Stimulated activated CD8-positive, alpha-beta memory T cell treated with anti-CD3 and anti-CD28 coated beads, Interleukin-15, amount 100 ng/mL, for 1 hour (primary cell): ENCODE measurements at regions not wholly inside any gene's neighbourhood (a gene's known extent, or its start where the extent isn't known, plus 50 kb on each side); places are given as distances from the start of the nearest gene placed in this dataset.

ENCODE experiments used
- DNase-seq: peaks from one replicate; pipeline ENCODE4 v3.0.0-alpha.2; 2020; ENCODE audit warnings: low read depth

DNA sequence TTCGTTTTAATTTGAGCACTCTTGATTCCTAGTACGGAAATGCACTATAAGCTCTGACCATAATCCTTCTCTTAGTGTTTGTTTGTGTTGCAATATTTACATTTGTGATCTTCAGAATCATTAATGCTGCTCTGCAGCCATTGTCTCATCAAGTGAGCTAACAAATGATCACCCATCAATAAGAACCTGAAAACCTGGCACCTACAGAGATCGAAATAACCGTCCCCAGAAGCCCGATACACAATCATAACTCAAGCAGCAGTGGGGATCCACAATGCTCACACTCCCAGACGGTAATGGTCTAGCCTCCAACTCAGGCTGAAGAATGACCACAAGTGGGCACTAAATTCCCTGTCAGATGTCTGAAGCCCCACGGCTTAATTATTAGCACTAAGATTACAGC, 156.0 kb upstream of the NFE2L3 start:
- DNase-seq, result no peak

DNA sequence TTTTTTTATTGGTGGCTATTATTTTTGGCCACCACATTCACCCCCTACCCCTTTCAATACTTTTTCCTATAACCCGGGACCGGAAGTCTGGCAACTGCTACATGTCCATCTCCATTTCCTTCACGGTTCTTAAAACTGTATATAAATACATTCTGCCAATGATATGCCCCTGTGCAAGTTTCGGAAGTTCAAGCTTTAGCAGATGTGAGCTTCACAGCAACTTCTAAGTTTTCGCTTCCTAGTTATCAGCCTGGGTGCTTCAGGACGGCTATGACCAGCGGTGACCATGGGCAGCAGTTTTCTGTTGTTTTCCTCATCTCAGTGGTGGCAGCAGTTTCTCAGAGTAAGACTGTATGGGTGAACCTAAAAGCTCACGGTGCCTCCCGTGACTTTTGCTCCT, 153.5 kb upstream of the NFE2L3 start:
- DNase-seq, result no peak

DNA sequence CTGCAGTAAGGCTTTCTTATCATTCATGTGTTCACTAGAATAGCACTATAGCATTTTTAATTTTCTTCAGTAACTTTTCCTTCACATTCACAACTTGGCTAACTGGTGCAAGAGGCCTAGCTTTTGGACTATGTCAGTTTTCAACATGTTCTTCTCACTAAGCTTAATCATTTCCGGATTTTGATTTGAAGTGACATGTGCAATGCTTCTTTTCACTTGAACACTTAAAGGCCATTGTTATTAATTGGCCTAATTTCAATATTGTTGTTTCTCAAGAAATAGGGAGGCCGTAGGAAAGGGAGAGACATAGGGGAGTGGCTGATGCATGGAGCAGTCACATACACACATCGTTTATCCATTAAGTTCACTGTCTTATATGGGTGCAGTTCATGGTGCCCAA, 151.2 kb upstream of the NFE2L3 start:
- DNase-seq, result no peak

DNA sequence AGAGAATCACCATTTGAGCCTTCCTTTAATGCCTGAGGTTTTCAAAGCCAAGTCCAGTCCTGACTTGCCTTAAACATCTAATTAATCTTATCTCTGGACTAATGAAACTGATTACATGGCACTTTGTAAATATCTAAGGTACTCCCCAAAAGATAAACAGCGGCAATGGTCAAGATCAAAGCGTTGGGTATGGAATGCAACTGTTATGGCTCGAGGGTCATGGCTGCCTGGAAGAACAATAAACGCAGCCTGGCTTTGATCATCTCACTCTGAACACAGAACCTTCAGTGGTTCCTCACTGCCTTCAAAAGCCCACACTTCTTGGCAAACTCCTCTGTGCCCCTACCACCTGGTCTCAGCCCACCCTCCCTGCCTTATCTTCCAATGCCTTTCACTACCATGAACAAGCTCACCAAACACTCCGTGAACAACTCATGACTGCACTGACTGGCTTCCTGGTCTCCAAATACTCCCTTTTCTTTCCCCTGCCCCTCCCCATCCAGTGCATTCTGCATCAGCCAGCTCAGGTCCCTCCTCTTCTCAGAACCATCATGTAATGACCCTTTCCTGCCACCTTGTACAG, 150.2 kb upstream of the NFE2L3 start:
- DNase-seq, result no peak

DNA sequence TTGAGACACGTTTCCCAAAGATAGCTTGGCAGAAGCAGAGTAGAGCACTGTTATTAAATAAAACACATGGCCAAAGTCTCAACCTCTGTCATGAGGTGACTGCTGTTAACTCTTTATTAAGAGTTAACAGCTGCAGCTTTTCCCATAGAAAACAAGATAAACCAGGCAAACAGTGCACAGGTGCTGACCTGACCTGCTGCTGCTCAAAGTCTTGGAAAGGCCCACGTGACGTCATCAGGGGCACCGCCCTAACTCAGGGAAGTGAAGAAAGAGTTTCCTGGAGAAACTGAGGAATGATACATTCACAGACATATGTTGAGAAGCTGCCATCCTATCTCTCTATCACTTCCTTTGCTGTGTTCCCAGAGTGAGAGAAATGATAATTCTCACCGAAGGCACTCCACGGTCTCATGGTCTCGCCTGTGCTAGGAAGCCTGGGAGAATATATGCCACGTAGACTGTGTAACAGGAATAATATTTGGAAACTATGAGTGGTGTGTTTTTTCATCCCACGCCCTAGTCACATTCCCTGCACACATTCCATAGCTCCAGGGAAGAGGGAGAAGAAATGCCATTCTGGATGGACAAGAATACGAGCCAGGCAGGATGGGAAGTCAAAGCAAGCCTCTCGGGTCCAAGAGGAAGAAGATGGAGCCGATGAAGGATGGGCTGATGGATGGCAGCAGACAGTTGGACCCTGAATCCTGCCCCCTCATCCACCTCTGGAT, 146.2 kb upstream of the NFE2L3 start:
- DNase-seq, result no peak

DNA sequence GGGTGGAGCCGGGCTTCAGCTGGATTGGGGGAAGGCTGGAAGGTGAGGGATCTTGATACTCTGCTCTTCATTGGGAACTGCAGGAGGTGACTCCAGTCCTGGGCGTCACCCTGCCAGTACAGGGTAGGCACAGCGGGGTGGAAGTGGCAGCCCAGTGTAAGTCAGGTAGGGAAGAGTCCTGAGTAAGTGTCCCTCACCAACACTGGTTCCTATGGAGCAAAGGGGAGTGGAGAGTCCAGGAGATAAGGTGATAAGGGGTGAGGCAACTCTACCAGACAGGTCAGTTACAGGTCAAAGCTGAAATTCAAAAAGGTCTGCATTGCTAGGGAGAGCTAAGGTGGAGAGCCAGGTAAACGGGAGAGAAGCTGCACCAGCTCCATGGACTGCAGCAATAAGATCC, 145.6 kb upstream of the NFE2L3 start:
- no peak for DNase-seq

DNA sequence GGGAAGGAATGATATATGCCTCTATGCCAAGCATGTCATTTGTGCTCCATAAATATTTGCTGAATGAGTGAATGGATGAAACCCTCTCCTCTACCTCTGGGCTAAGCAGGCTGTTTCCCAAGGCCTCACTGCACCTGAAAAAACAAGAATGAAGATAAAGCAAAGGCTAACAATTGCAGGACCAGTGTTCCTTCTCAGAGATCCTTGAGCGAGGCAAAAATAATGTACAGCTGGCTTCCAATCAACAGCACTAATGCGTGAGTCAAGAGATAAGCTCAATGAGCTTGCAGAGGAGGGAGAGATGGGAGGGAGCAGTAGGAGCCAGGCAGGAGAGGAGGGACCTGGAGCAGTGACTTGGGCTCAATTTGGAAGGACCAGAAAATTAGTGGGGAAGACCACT, 144.5 kb upstream of the NFE2L3 start:
- no peak for DNase-seq

DNA sequence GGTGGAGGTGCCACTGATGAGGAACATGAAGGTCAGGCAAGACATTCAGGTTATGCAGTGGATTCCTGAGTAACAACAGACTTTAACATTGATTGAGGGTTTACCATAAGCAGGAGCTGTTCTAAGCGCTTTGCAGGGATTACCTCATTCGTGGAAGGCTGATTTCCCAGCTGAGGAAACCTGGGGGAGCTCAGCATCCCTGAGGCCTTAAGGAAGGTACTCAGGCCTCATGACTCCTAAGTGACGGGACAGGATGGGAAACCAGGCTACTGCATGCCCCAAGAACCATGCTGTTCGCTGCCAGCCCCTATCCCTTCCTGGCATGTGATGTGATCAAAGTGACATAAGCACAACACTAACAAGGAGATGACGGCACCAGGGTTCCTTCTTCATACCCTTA, 143.6 kb upstream of the NFE2L3 start:
- DNase-seq, result no peak

DNA sequence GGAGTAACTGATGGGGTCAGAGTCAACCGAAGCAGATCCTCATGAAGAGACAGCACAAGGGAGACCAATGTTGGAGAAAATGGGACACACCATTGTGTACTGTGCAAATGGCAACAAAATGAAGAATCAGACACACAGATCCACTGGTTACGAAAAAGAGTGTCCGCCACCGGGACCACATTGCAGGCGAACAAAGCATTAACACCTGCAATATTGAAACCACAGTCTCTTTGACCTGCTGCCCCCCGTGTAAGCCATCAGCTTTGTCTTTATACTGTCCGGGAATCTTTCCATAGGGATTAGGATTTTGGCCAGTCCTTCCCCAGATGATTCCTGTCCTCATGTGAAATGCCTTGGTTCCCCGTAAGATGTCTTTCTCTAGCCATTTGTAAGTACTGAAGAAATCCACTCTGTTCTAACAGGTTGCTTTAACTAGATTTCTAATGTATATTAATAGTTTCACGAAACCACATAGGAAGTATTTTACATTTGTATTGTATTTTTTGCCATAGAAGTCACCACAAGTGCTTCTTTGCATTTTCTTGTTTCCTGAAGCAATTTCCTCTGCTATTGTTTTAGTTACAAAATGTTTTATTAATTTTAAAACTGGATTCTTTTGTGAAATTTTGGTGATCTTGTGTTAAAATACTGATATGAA, 140.8 kb upstream of the NFE2L3 start:
- no peak for DNase-seq

DNA sequence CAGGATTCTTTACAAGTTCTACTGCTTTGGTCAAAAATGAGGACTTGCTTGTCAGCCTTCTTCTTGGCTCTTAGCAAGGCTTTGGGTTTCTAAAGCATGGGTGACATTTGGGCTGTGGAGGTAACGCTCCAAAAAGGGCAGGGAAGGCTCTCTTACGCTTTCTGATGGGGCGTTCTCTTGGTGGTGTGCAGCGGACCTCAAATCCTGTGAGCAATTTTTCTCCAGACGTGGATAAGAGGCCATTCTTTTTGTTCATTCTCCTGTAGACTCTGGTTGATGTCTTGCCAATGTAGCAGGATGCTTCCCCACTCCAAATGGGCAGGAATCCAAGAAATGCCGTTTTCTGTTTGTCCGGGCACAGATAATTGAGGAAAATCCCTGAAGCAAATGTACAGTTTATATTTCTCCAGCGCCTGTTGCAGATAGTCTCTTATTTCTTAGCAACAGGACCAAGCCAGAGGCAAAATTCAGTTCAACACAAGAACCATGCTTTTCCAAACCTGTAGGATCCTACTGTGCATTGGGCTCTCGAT, 138.4 kb upstream of the NFE2L3 start:
- DNase-seq, result no peak

DNA sequence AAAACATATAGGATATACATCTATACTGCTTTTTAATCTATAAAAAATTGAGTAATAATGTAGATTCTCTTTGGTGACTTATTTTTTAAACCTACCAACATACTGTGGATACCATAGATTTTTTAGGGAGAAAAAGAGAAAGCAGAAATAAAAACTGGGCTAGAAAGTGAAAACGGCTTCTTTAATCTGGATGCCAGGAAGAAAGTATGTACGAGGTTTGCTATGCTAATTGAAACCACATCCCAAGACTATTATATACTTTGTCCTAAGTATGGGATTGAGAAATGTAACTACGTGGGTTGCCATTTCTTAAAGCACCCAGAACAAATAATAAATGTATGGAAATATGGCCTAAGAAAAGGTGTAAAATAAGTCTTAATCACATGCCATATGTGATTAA, 129.0 kb upstream of the NFE2L3 start:
- DNase-seq, result no peak

DNA sequence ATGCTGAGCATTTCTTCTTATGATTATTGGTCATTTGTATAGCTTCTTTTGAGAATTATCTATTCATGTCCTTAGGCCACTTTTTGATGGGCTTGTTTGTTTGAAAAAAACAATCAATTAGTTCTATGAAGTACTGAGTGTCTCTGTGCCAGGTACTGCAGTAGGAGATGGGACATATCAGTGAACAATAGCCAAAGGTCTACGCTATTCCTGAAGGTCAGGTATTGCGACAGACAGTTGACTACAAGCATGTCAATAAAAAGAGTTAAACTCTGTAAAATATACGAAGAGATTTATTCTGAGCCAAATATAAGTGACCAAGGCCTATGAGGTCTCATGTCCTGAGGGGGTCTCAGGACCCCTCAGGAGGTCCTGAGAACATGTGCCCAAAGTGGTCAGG, 122.1 kb upstream of the NFE2L3 start:
- no peak for DNase-seq

DNA sequence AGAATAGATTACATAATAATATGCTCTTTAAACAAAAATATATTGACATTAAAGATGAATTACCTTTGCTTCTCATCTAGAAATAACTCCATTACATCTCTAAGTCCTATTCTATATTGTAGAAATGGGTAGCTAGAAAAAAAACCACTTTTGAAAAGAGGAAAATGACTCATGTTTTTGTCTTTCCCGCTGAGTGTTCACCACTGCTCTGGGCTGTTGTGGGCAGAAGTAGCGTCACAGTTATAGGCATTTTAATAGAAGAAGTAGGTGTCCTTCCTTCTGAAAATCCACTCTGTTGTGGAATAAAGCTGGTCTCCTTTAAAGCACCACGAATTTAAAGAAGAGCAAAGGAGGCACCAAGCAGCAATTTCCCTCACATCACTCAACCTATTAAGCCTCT, 117.6 kb upstream of the NFE2L3 start:
- no peak for DNase-seq

DNA sequence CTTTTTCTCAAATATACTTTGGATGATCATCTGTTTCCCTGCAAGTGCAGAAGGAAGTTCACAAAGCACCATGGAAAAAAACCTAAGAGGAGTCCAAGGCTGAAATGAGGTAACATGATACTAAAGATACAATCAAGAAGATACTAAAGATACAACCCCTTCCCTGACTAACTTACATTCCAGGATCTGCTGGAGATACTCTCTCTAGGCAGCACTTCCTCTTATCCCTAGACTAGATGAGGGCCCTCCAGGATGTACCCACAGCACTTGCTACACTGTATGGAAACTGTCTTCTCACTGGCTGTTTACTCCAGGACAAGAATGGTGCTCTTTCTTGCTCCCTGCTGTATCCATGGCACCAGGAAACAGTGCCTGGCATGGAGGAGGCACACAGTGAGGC, 116.4 kb upstream of the NFE2L3 start:
- no peak for DNase-seq

DNA sequence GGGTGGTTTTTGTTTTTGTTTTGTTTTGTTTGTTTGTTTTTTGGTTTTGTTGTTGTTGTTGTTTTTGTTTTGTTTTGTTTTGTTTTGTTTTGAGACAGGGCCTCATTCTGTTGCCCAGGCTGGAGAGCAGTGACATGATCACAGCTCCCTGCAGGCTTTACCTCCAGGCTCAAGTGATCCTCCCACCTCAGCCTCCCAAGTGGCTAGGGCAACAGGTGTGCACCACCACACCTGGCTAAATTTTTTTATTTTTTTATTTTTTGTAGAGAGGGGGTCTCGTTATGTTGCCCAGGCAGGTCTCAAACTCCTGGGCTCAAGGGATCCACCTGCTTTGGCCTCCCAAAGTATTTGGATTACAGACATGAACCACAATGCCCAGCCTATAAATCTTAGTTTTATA, 115.9 kb upstream of the NFE2L3 start:
- no peak for DNase-seq

DNA sequence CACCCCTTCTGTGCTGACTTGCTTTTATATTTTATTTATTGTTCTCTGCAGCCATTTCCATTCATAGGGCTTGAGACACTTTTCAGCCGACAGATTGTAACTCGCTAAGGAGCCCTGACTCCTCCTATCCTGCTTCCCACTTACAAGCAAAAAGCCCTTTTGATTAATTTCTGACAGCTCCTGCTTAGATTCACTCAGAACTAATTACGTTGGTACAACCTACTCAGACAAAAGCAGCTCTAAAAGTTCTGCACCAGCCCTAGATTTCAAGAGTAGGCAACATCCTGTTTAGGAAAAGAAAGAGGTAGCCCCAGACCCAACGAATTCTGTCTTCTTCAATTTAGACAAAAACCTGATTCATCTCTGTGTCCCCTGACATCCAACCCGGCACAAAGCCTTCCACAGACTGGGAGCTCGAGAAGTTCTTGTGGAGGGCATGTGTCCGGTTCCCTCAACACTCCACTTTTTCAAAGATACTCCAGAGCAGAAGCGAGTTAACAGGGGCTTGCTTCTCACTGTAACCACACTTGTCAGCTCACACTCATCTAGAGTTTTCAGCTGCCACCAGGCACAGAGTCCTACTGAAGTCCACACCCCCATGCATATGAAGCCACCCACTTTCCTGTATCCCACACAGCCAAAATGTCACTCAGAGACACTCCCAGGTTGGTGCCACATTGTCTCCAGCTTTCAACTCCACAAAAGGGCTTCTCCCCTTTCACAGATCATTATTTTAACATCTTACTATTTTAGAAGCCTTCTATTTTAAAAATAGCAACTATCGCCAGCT, 113.6 kb upstream of the NFE2L3 start:
- no peak for DNase-seq

DNA sequence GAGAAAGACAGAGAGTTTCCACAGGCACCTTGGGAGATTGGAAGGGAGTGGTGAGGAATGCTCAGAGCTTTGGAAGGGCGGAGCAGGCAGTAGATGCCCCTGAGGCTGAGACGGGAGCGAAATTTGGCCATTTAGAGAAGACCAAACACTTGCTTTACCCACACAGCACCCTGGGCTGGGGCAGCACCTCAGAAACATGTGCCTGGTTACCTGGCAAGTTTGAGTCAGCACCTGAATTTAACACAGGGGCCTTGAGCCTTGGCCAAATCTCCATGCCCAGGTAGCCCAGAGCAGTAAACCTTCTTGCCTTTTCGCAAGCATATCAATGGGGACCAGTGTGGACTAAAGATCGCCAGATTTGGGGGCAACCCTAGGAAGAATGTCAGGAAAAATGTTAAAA, 111.9 kb upstream of the NFE2L3 start:
- DNase-seq, result no peak

DNA sequence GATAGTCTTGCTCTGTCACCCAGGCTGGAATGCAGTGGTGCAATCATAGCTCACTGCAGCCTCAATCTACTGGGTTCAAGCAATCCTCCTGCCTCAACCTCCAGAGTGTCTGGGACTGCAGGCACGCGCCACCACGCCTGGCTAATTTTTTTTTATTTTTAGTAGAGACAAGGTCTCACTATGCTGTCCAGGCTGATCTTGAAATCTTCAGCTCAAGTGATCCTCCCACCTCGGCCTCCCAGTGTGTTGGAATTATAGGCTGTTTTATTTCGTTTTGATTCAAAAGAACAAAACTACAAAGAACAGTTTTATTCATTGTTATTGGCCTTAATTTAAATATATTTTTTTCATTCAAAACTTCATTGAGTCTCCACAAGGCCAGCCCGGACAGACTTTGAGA, 109.8 kb upstream of the NFE2L3 start:
- no peak for DNase-seq

DNA sequence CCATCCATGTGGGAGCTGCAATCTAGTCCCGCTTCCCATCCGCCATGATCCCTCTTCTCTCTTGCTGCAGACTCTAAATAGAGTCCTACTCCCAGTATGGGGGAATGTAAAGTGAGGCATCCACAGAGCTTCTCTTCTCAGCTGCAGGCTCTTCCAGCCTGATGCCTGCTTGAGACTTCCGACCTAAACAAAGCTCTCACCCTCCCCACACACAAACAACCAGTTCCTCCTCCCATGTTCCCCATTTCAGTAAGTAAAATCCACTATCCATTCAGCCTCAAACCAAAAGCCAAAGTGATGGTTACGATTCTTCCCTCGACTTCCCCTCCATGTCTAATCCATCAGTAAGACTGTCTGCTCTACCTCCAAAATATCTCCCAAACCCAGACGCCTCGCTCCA, 108.2 kb upstream of the NFE2L3 start:
- DNase-seq, result no peak

DNA sequence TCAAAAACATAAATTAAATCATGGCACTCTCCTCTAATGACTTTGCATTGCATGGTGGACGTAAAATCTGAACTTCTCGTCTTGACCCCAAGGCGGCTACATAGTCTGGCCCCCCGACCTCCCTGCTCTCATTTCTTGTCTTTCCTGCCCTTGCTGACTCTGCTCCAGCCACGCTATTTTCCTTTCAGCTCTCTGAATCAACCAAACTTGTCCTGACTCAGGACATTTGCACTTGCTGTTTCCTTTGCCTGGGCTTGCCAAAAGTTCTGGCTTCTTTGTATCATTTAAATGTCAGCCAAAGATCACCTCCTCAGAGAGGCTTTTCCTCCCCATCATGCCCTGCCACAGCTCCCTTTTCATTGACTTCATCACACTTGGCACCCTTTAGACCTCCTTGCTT, 107.7 kb upstream of the NFE2L3 start:
- DNase-seq, result no peak

DNA sequence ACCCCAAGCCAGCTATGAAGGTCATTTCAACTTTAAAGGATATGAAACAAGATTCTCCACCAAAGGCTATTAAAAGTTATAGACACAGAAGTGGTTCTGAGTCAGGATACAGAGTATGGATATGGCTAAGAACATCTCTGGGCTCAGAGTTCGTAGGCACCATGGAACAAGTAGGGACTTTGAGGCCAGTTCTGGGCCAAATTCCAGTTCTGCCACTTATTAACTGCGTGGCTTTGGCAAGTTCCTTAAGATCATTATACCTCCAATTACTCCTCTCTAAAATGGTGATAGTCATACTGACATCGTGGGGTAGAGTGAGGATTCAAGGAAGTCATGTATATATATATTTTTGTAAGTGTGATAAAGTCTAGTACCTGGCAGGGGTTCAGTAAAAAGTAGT, 105.8 kb upstream of the NFE2L3 start:
- DNase-seq, result no peak

DNA sequence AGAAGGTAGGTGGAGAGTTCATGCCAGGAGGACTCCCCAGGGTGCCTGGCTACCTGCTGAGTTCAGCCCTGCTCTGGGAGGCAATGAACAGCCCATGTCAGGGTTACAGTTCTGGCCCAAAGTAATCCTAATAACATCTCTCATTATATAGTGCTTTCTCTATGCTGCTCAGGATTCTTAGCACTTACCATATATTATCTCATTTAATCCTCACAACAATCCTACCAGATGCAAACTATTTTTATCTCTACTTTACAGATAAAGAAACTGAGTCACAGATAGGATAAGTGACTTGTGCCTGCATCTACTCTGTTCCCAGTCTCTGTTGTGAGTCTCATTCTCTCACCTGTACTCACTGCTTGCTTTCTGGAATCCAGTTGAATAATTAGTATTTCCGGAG, 105.1 kb upstream of the NFE2L3 start:
- no peak for DNase-seq

DNA sequence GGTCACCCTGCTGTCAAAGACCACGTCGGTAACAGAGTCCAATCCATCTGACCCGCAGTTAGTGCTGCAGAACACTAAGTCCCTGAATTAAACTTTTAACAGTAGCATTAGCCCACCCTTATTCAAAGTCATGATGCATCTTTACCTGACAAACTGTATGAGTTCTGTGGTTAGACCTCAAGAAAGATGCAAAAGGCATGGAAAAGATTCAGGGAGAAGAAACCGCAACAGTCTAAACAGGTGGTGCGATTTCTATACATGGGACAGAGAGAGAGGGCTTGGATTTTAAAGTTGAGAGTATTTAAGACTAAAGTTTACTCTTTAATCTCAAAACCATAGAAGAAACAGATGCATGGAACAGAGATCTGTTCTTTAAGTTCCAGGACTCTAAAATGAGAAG, 103.3 kb upstream of the NFE2L3 start:
- DNase-seq, result no peak
